ENCODE measurements at regions not wholly inside any gene's neighbourhood (a gene's known extent, or its start where the extent isn't known, plus 50 kb on each side); places are given as distances from the start of the nearest gene placed in this dataset.

DNA sequence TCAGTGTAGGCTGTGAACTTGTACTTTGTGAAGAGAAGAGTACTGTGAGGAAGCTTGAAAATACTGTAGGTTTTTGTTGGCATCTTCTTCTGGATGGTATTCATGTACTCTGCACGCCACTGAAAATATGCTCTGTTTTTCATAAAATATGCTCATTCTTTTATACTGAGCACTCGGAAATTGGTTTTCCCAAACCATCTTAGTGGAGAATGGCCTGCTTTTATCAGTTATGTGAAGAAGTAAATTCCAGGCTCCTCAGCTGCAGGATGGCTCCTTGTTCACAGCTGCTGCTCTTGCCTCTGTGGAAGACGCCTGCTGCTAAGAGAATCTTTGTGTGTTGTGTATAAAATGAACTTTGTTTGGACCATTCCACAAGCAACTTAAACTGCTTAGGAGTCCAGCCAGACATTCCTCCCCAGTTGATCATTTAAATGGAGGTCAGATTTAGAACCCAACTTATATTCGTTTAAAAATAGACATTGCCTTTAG lies 443.5 kb upstream of the RGS6 start:
- peaks cover 18% of the 10 kb centered on the region for H3K36me3 Mint-ChIP-seq (ENCODE audit: low read depth)
- no peak overlapping the region for H3K4me3 Mint-ChIP-seq
- H3K27ac ChIP-seq (ENCODE audit: low read depth) = no peak overlapping the region

More for the DNA sequence above, 443.5 kb upstream of the RGS6 start:
- Histone ChIP-seq H3K79me2 (replicated peaks; ENCODE audit: insufficient read depth) (peaks cover 48% of the 10 kb centered on the region), H3K36me3 (ENCODE audit: insufficient read depth) (no peaks in the 10 kb centered on the region), H4K20me1 (replicated peaks; ENCODE audit: insufficient read depth) (no peaks in the 10 kb centered on the region), H3K4me1 (ENCODE audit: insufficient read depth) (peaks cover 9% of the 10 kb centered on the region; the same call in 1 of the 2 replicates), H3K9me2 (ENCODE audit: insufficient read depth) (peaks cover 3% of the 10 kb centered on the region; the same call in 1 of the 2 replicates), H3F3A (replicated peaks; ENCODE audit: low read depth) (no peaks in the 10 kb centered on the region), H3K4me3 (no peak overlapping the region), H3K27me3 (ENCODE audit: insufficient read depth) (no peaks in the 10 kb centered on the region), H3K4me2 (no peak overlapping the region), H2AFZ (no peak overlapping the region)
- Mint-ChIP-seq H3K27me3 (ENCODE audit: insufficient read depth, low read depth, poor library complexity) (peaks cover 4% of the 10 kb centered on the region), H3K27ac (no peak overlapping the region; the same call in 1 of the 2 replicates), H3K9me3 (no peaks in the 10 kb centered on the region), H3K4me1 (peaks cover 39% of the 10 kb centered on the region)
- DNase-seq (ENCODE audit: low spot score) (no peak), ATAC-seq (0 out of 3 replicates have a peak, but pooled peaks have one; percentile 15)
- TF ChIP-seq EZH2phosphoT487 (IDR thresholded peaks at IDR 0.05; ENCODE audit: unreplicated experiment) = no peak
- TF ChIP-seq, protein P1, sequence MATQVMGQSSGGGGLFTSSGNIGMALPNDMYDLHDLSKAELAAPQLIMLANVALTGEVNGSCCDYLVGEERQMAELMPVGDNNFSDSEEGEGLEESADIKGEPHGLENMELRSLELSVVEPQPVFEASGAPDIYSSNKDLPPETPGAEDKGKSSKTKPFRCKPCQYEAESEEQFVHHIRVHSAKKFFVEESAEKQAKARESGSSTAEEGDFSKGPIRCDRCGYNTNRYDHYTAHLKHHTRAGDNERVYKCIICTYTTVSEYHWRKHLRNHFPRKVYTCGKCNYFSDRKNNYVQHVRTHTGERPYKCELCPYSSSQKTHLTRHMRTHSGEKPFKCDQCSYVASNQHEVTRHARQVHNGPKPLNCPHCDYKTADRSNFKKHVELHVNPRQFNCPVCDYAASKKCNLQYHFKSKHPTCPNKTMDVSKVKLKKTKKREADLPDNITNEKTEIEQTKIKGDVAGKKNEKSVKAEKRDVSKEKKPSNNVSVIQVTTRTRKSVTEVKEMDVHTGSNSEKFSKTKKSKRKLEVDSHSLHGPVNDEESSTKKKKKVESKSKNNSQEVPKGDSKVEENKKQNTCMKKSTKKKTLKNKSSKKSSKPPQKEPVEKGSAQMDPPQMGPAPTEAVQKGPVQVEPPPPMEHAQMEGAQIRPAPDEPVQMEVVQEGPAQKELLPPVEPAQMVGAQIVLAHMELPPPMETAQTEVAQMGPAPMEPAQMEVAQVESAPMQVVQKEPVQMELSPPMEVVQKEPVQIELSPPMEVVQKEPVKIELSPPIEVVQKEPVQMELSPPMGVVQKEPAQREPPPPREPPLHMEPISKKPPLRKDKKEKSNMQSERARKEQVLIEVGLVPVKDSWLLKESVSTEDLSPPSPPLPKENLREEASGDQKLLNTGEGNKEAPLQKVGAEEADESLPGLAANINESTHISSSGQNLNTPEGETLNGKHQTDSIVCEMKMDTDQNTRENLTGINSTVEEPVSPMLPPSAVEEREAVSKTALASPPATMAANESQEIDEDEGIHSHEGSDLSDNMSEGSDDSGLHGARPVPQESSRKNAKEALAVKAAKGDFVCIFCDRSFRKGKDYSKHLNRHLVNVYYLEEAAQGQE (IDR thresholded peaks at IDR 0.05; ENCODE audit: unreplicated experiment) = no peak
- TF ChIP-seq NANOG (IDR thresholded peaks at IDR 0.05; ENCODE audit: borderline replicate concordance) = no peak
- TF ChIP-seq POLR2AphosphoS5 (IDR thresholded peaks at IDR 0.05; ENCODE audit: low read depth) = no peak
- TF ChIP-seq, protein P2, sequence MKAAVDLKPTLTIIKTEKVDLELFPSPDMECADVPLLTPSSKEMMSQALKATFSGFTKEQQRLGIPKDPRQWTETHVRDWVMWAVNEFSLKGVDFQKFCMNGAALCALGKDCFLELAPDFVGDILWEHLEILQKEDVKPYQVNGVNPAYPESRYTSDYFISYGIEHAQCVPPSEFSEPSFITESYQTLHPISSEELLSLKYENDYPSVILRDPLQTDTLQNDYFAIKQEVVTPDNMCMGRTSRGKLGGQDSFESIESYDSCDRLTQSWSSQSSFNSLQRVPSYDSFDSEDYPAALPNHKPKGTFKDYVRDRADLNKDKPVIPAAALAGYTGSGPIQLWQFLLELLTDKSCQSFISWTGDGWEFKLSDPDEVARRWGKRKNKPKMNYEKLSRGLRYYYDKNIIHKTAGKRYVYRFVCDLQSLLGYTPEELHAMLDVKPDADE (IDR thresholded peaks at IDR 0.05) = no peak
- TF ChIP-seq ZNF114 (CRISPR knock-in tag; IDR thresholded peaks at IDR 0.05) = no peak
- TF ChIP-seq STAT1 (IDR thresholded peaks at IDR 0.05; ENCODE audit: unreplicated experiment) = no peak
- no peak for TF ChIP-seq ZNF331 (CRISPR knock-in tag; IDR thresholded peaks at IDR 0.05; ENCODE audit: low read depth)
- no peak for TF ChIP-seq JUNB (IDR thresholded peaks at IDR 0.05; ENCODE audit: unreplicated experiment)
- TF ChIP-seq, protein P3, sequence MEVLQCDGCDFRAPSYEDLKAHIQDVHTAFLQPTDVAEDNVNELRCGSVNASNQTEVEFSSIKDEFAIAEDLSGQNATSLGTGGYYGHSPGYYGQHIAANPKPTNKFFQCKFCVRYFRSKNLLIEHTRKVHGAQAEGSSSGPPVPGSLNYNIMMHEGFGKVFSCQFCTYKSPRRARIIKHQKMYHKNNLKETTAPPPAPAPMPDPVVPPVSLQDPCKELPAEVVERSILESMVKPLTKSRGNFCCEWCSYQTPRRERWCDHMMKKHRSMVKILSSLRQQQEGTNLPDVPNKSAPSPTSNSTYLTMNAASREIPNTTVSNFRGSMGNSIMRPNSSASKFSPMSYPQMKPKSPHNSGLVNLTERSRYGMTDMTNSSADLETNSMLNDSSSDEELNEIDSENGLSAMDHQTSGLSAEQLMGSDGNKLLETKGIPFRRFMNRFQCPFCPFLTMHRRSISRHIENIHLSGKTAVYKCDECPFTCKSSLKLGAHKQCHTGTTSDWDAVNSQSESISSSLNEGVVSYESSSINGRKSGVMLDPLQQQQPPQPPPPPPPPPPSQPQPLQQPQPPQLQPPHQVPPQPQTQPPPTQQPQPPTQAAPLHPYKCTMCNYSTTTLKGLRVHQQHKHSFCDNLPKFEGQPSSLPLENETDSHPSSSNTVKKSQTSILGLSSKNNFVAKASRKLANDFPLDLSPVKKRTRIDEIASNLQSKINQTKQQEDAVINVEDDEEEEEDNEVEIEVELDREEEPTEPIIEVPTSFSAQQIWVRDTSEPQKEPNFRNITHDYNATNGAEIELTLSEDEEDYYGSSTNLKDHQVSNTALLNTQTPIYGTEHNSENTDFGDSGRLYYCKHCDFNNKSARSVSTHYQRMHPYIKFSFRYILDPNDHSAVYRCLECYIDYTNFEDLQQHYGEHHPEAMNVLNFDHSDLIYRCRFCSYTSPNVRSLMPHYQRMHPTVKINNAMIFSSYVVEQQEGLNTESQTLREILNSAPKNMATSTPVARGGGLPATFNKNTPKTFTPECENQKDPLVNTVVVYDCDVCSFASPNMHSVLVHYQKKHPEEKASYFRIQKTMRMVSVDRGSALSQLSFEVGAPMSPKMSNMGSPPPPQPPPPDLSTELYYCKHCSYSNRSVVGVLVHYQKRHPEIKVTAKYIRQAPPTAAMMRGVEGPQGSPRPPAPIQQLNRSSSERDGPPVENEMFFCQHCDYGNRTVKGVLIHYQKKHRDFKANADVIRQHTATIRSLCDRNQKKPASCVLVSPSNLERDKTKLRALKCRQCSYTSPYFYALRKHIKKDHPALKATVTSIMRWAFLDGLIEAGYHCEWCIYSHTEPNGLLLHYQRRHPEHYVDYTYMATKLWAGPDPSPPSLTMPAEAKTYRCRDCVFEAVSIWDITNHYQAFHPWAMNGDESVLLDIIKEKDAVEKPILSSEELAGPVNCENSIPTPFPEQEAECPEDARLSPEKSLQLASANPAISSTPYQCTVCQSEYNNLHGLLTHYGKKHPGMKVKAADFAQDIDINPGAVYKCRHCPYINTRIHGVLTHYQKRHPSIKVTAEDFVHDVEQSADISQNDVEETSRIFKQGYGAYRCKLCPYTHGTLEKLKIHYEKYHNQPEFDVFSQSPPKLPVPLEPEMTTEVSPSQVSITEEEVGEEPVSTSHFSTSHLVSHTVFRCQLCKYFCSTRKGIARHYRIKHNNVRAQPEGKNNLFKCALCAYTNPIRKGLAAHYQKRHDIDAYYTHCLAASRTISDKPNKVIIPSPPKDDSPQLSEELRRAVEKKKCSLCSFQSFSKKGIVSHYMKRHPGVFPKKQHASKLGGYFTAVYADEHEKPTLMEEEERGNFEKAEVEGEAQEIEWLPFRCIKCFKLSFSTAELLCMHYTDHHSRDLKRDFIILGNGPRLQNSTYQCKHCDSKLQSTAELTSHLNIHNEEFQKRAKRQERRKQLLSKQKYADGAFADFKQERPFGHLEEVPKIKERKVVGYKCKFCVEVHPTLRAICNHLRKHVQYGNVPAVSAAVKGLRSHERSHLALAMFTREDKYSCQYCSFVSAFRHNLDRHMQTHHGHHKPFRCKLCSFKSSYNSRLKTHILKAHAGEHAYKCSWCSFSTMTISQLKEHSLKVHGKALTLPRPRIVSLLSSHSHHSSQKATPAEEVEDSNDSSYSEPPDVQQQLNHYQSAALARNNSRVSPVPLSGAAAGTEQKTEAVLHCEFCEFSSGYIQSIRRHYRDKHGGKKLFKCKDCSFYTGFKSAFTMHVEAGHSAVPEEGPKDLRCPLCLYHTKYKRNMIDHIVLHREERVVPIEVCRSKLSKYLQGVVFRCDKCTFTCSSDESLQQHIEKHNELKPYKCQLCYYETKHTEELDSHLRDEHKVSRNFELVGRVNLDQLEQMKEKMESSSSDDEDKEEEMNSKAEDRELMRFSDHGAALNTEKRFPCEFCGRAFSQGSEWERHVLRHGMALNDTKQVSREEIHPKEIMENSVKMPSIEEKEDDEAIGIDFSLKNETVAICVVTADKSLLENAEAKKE (CRISPR knock-in tag; IDR thresholded peaks at IDR 0.05) = no peak
- no peak for TF ChIP-seq CREB1 (CRISPR knock-in tag; IDR thresholded peaks at IDR 0.05; ENCODE audit: low read depth)
- TF ChIP-seq, protein P4, sequence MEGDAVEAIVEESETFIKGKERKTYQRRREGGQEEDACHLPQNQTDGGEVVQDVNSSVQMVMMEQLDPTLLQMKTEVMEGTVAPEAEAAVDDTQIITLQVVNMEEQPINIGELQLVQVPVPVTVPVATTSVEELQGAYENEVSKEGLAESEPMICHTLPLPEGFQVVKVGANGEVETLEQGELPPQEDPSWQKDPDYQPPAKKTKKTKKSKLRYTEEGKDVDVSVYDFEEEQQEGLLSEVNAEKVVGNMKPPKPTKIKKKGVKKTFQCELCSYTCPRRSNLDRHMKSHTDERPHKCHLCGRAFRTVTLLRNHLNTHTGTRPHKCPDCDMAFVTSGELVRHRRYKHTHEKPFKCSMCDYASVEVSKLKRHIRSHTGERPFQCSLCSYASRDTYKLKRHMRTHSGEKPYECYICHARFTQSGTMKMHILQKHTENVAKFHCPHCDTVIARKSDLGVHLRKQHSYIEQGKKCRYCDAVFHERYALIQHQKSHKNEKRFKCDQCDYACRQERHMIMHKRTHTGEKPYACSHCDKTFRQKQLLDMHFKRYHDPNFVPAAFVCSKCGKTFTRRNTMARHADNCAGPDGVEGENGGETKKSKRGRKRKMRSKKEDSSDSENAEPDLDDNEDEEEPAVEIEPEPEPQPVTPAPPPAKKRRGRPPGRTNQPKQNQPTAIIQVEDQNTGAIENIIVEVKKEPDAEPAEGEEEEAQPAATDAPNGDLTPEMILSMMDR (conservative IDR thresholded peaks at IDR 0.05; ENCODE audit: low read depth in 2 of 2) = no peak
- TF ChIP-seq EZH2 (IDR thresholded peaks at IDR 0.05; ENCODE audit: low read depth, unreplicated experiment) = no peak

All from GM23338 (cell line).